SK-N-SH (cell line): ENCODE measurements at regions not wholly inside any gene's neighbourhood (a gene's known extent, or its start where the extent isn't known, plus 50 kb on each side); places are given as distances from the start of the nearest gene placed in this dataset.
"Not testable (repeated sequence)": the region's sequence is repeated elsewhere in the genome, so short reads cannot be mapped to it uniquely, and the experiment has no call there.

Experiments
- EP300 ChIP-seq, 2 experiments: IDR thresholded peaks; 2 replicates each; pipeline versions ENCODE4 v1.4.0 to v1.6.1; 2012; ENCODE audit warnings: borderline replicate concordance in 1 of 2, low read depth in 1 of 2, low read length in 1 of 2
- MEF2A ChIP-seq: IDR thresholded peaks from 2 replicates; pipeline ENCODE4 v1.4.0; 2012; ENCODE audit warnings: low read depth, borderline replicate concordance
- TF ChIP-seq, protein P1 (sequence below): fragments of 200-600 bp; sonication (generic); IDR thresholded peaks from 2 replicates; pipeline ENCODE4 v1.6.1; 2017; ENCODE audit warnings: antibody characterized with exemption, mild to moderate bottlenecking, moderate library complexity
- TF ChIP-seq, protein P2 (sequence below): IDR thresholded peaks from 2 replicates; pipeline ENCODE4 v1.4.0; 2012; ENCODE audit warnings: low read depth, borderline replicate concordance

DNA sequence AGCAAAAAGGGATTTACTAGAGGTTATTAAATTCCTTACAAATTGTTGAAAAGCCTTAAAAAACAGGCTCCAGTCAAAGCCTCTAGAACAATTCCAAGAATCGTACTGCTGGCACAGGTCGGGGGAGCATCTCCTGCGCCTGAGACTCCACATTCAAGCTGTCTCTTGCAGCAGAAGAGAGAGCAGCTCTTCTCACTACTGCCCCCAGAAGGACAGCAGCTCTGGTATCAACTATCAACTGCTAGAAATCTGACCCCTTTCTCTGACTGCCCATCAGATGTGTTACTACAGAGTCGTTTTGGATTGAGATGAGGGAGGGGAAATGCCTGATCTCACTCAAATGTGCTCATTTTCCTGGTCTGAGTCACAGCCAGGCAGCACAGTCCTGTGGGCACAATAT lies 403.6 kb downstream of the RPIA start:
- not testable (repeated sequence) for TF ChIP-seq MEF2A; EP300 (IDR thresholded peaks at IDR 0.05; ENCODE audit: borderline replicate concordance in 1 of 2, low read depth in 1 of 2, low read length in 1 of 2)
- TF ChIP-seq, protein P1, sequence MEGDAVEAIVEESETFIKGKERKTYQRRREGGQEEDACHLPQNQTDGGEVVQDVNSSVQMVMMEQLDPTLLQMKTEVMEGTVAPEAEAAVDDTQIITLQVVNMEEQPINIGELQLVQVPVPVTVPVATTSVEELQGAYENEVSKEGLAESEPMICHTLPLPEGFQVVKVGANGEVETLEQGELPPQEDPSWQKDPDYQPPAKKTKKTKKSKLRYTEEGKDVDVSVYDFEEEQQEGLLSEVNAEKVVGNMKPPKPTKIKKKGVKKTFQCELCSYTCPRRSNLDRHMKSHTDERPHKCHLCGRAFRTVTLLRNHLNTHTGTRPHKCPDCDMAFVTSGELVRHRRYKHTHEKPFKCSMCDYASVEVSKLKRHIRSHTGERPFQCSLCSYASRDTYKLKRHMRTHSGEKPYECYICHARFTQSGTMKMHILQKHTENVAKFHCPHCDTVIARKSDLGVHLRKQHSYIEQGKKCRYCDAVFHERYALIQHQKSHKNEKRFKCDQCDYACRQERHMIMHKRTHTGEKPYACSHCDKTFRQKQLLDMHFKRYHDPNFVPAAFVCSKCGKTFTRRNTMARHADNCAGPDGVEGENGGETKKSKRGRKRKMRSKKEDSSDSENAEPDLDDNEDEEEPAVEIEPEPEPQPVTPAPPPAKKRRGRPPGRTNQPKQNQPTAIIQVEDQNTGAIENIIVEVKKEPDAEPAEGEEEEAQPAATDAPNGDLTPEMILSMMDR = not testable (repeated sequence)
- TF ChIP-seq, protein P2, sequence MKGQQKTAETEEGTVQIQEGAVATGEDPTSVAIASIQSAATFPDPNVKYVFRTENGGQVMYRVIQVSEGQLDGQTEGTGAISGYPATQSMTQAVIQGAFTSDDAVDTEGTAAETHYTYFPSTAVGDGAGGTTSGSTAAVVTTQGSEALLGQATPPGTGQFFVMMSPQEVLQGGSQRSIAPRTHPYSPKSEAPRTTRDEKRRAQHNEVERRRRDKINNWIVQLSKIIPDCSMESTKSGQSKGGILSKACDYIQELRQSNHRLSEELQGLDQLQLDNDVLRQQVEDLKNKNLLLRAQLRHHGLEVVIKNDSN = not testable (repeated sequence)
